ENCODE measurements at regions not wholly inside any gene's neighbourhood (a gene's known extent, or its start where the extent isn't known, plus 50 kb on each side); places are given as distances from the start of the nearest gene placed in this dataset.

DNA sequence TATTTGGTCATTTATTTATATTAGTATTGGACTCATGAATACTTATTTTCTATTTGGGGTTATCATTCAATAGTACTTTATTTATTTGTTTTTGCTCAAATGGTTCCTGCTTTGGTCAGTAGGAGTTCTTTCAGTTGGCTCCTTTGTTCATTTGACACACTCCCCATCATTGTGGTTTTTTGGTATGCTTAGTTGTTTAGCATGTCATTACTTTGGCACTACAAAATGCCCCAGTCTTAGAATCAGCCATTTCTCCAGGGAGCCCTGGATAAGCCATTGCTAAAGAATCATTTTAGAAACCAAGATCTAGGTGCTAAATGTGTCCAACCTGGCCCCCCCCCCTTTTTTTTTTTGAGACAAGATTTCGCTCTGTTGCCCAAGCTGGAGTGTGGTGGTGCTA lies 61.7 kb upstream of the MRPS6 start:
- no peak overlapping the region for H3K27ac ChIP-seq (ENCODE audit: insufficient read depth, low read length)
- H2AFZ ChIP-seq (ENCODE audit: low read length), result no peak overlapping the region
- no peaks in the 10 kb centered on the region for H3K9me3 ChIP-seq (ENCODE audit: control insufficient read depth, insufficient read depth, low read depth, low read length)
- H3K9ac ChIP-seq (ENCODE audit: insufficient read depth, low read length), result no peak overlapping the region
- TF ChIP-seq, protein P1, sequence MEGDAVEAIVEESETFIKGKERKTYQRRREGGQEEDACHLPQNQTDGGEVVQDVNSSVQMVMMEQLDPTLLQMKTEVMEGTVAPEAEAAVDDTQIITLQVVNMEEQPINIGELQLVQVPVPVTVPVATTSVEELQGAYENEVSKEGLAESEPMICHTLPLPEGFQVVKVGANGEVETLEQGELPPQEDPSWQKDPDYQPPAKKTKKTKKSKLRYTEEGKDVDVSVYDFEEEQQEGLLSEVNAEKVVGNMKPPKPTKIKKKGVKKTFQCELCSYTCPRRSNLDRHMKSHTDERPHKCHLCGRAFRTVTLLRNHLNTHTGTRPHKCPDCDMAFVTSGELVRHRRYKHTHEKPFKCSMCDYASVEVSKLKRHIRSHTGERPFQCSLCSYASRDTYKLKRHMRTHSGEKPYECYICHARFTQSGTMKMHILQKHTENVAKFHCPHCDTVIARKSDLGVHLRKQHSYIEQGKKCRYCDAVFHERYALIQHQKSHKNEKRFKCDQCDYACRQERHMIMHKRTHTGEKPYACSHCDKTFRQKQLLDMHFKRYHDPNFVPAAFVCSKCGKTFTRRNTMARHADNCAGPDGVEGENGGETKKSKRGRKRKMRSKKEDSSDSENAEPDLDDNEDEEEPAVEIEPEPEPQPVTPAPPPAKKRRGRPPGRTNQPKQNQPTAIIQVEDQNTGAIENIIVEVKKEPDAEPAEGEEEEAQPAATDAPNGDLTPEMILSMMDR (conservative IDR thresholded peaks at IDR 0.05 in 1 of 2, IDR thresholded peaks at IDR 0.05 in 1 of 2; ENCODE audit: low read depth in 1 of 2, low read length in 2 of 2), result no peak
- no peak for TF ChIP-seq EZH2 (IDR thresholded peaks at IDR 0.05; ENCODE audit: low read length, missing control alignments)
- H3K36me3 ChIP-seq (ENCODE audit: control insufficient read depth, insufficient read depth, low read length), result no peaks in the 10 kb centered on the region
- no peaks in the 10 kb centered on the region for H3K27me3 ChIP-seq (ENCODE audit: control insufficient read depth, insufficient read depth, low read length)
- DNase-seq (ENCODE audit: low read depth in 2 of 2), result peak in 1 of 2 donors; percentile 39
- H3K4me3 ChIP-seq (replicated peaks in 1 of 4; ENCODE audit: control extremely low read depth in 1 of 4, insufficient read depth in 1 of 4, low read depth in 3 of 4, low read length in 4 of 4), result no peak overlapping the region
- no peaks in the 10 kb centered on the region for H4K20me1 ChIP-seq (ENCODE audit: control insufficient read depth, extremely low read depth, insufficient read depth, low read length)
- H3K79me2 ChIP-seq (ENCODE audit: control insufficient read depth, insufficient read depth, low read length), result no peaks in the 10 kb centered on the region
- no peak overlapping the region for H3K4me2 ChIP-seq (ENCODE audit: extremely low read depth, insufficient read depth, low read length)
- H3K4me1 ChIP-seq (ENCODE audit: control insufficient read depth, extremely low read depth, insufficient read depth, low read length), result no peaks in the 10 kb centered on the region

GRCh38 chr21:34009193-34009592 lies 64.2 kb upstream of the MRPS6 start:
- no peaks in the 10 kb centered on the region for H3K36me3 ChIP-seq (ENCODE audit: control insufficient read depth, insufficient read depth, low read length)
- TF ChIP-seq EZH2 (IDR thresholded peaks at IDR 0.05; ENCODE audit: low read length, missing control alignments), result no peak
- TF ChIP-seq, protein P1 (conservative IDR thresholded peaks at IDR 0.05 in 1 of 2, IDR thresholded peaks at IDR 0.05 in 1 of 2; ENCODE audit: low read depth in 1 of 2, low read length in 2 of 2), result no peak
- no peaks in the 10 kb centered on the region for H3K9me3 ChIP-seq (ENCODE audit: control insufficient read depth, insufficient read depth, low read depth, low read length)
- DNase-seq (ENCODE audit: low read depth in 2 of 2), result no peak
- H3K9ac ChIP-seq (ENCODE audit: insufficient read depth, low read length), result no peak overlapping the region
- H3K79me2 ChIP-seq (ENCODE audit: control insufficient read depth, insufficient read depth, low read length), result no peaks in the 10 kb centered on the region
- no peaks in the 10 kb centered on the region for H4K20me1 ChIP-seq (ENCODE audit: control insufficient read depth, extremely low read depth, insufficient read depth, low read length)
- H3K4me1 ChIP-seq (ENCODE audit: control insufficient read depth, extremely low read depth, insufficient read depth, low read length), result peaks cover 2% of the 10 kb centered on the region
- no peak overlapping the region for H3K27ac ChIP-seq (ENCODE audit: insufficient read depth, low read length)
- H3K4me3 ChIP-seq (replicated peaks in 1 of 4; ENCODE audit: control extremely low read depth in 1 of 4, insufficient read depth in 1 of 4, low read depth in 3 of 4, low read length in 4 of 4), result no peak overlapping the region
- no peak overlapping the region for H3K4me2 ChIP-seq (ENCODE audit: extremely low read depth, insufficient read depth, low read length)
- no peak overlapping the region for H2AFZ ChIP-seq (ENCODE audit: low read length)
- no peaks in the 10 kb centered on the region for H3K27me3 ChIP-seq (ENCODE audit: control insufficient read depth, insufficient read depth, low read length)

DNA sequence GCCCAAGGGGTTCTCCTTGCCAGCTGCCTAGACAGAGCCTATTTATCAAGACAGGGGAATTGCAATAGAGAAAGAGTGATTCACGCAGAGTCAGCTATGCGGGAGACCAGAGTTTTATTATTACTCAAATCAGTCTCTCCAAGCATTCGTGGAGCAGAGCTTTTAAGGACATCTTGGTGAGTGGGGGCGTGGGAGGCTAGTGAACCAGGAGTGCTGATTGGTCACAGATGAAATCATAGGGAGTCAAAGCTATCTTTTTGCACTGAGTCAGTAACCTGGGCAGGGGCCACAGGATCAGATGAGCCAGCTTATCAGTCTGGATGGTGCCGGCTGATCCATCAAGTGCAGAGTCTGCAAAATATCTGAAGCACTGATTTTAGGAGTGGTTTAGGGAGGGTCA lies 64.8 kb upstream of the MRPS6 start:
- H3K36me3 ChIP-seq (ENCODE audit: control insufficient read depth, insufficient read depth, low read length), result no peaks in the 10 kb centered on the region
- peak in 1 of 2 donors; percentile 90 for DNase-seq (ENCODE audit: low read depth in 2 of 2)
- H3K4me2 ChIP-seq (ENCODE audit: extremely low read depth, insufficient read depth, low read length), result no peak overlapping the region
- H3K9ac ChIP-seq (ENCODE audit: insufficient read depth, low read length), result no peak overlapping the region
- no peaks in the 10 kb centered on the region for H3K9me3 ChIP-seq (ENCODE audit: control insufficient read depth, insufficient read depth, low read depth, low read length)
- H3K4me1 ChIP-seq (ENCODE audit: control insufficient read depth, extremely low read depth, insufficient read depth, low read length), result peaks cover 2% of the 10 kb centered on the region
- TF ChIP-seq, protein P1 (conservative IDR thresholded peaks at IDR 0.05 in 1 of 2, IDR thresholded peaks at IDR 0.05 in 1 of 2; ENCODE audit: low read depth in 1 of 2, low read length in 2 of 2), result no peak
- no peak for TF ChIP-seq EZH2 (IDR thresholded peaks at IDR 0.05; ENCODE audit: low read length, missing control alignments)
- H3K27me3 ChIP-seq (ENCODE audit: control insufficient read depth, insufficient read depth, low read length), result no peaks in the 10 kb centered on the region
- no peak overlapping the region for H3K4me3 ChIP-seq (replicated peaks in 1 of 4; ENCODE audit: control extremely low read depth in 1 of 4, insufficient read depth in 1 of 4, low read depth in 3 of 4, low read length in 4 of 4)
- no peak overlapping the region for H2AFZ ChIP-seq (ENCODE audit: low read length)
- H3K79me2 ChIP-seq (ENCODE audit: control insufficient read depth, insufficient read depth, low read length), result no peaks in the 10 kb centered on the region
- no peaks in the 10 kb centered on the region for H4K20me1 ChIP-seq (ENCODE audit: control insufficient read depth, extremely low read depth, insufficient read depth, low read length)
- no peak overlapping the region for H3K27ac ChIP-seq (ENCODE audit: insufficient read depth, low read length)

Measured in fibroblast of lung (primary cell).